Esophagus muscularis mucosa (tissue), 4 donors: ENCODE measurements at regions not wholly inside any gene's neighbourhood (a gene's known extent, or its start where the extent isn't known, plus 50 kb on each side); places are given as distances from the start of the nearest gene placed in this dataset.

Source experiments
- DNase-seq: peaks from one replicate; pipeline ENCODE4 v3.0.0-alpha.2; 2017; ENCODE audit errors: extremely low spot score
- H3K27ac ChIP-seq, 4 donors: fragments of 200-600 bp; sonication (generic); replicated peaks in 1 of 4; 1 replicate in 3 of 4; 2 replicates in 1 of 4; pipeline ENCODE4 v1.5.1; 2016 to 2019; ENCODE audit warnings: mild to moderate bottlenecking in 1 of 4
- H3K27me3 ChIP-seq, 4 donors: fragments of 200-600 bp; sonication (generic); one replicate each; pipeline versions ENCODE4 v1.5.1 to v1.6.0; 2016 to 2019
- H3K36me3 ChIP-seq, 4 donors: fragments of 200-600 bp; sonication (generic); one replicate each; pipeline ENCODE4 v1.5.1; 2016 to 2019
- H3K4me1 ChIP-seq, 4 donors: fragments of 200-600 bp; sonication (generic); one replicate each; pipeline ENCODE4 v1.5.1; 2016 to 2019
- H3K4me3 ChIP-seq, 4 donors: fragments of 200-600 bp; sonication (generic); 1 replicate in 2 of 4; 2 replicates in 2 of 4; pipeline ENCODE4 v1.5.1; 2016 to 2019; ENCODE audit warnings: mild to moderate bottlenecking in 4 of 4, moderate library complexity in 1 of 4
- H3K9me3 ChIP-seq, 4 donors: fragments of 200-600 bp; sonication (generic); 1 replicate in 3 of 4; 2 replicates in 1 of 4; pipeline ENCODE4 v1.5.1; 2016 to 2019
- EP300 ChIP-seq: sonication (generic); formaldehyde crosslinking; IDR thresholded peaks from one replicate; pipeline ENCODE4 v1.6.1; 2017; ENCODE audit warnings: antibody characterized with exemption
- POLR2A ChIP-seq: fragments of 450-650 bp; IDR thresholded peaks from one replicate; pipeline ENCODE4 v1.6.1; 2017; ENCODE audit warnings: antibody characterized with exemption, moderate library complexity, mild to moderate bottlenecking, low read depth
- POLR2AphosphoS5 ChIP-seq, 2 donors: sonication (generic); formaldehyde crosslinking; IDR thresholded peaks; one replicate each; pipeline ENCODE4 v1.6.1; 2017; ENCODE audit warnings: antibody characterized with exemption in 2 of 2
- WGBS: methylation state at CpG from one replicate; pipeline ENCODE4 v1.1.5; 2018; 5-methylcytosine and 5-hydroxymethylcytosine counted together
- intact Hi-C: fragments of 100-400 bp; cut with DNase I; formaldehyde crosslinking; loops from one replicate; pipeline ENCODE4 v1.15.1; 2023
- TF ChIP-seq, protein P1 (sequence below), 3 experiments: fragments of 200-600 bp in 2 of 3; fragments of 450-650 bp in 1 of 3; sonication (generic) in 2 of 3; IDR thresholded peaks; one replicate each; pipeline ENCODE4 v1.5.1; 2017 to 2019; ENCODE audit warnings: antibody characterized with exemption in 3 of 3, mild to moderate bottlenecking in 2 of 3, moderate library complexity in 1 of 3

DNA sequence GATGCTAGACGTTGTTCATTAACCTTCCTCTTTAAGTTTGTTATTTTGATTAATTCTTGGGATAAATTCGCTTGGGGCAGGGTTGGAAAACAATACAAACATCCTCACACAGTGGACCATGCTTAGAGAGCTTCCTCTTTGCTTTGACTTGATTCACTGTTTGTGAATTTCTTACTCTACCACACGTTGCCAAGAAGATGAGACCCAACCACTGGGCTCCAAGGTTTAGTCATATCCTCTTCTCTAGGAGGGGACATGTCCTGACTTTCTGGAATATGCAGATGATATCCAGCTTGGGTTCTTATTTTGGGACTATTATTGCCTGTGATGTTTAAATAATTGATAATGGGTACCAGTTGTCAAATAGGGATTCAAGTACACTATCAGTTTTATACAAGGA is 428.2 kb downstream of the ATP23 start:
- Histone ChIP-seq H3K4me3 (no peak overlapping the region), H3K36me3 (no peaks in the 10 kb centered on the region), H3K27ac (no peak overlapping the region), H3K9me3 (peaks cover 0 to 12% (median 3%) of the 10 kb centered on the region in 4 donors), H3K4me1 (no peaks in the 10 kb centered on the region), H3K27me3 (no peaks in the 10 kb centered on the region)
- no peak for TF ChIP-seq POLR2A
- TF ChIP-seq, protein P1, sequence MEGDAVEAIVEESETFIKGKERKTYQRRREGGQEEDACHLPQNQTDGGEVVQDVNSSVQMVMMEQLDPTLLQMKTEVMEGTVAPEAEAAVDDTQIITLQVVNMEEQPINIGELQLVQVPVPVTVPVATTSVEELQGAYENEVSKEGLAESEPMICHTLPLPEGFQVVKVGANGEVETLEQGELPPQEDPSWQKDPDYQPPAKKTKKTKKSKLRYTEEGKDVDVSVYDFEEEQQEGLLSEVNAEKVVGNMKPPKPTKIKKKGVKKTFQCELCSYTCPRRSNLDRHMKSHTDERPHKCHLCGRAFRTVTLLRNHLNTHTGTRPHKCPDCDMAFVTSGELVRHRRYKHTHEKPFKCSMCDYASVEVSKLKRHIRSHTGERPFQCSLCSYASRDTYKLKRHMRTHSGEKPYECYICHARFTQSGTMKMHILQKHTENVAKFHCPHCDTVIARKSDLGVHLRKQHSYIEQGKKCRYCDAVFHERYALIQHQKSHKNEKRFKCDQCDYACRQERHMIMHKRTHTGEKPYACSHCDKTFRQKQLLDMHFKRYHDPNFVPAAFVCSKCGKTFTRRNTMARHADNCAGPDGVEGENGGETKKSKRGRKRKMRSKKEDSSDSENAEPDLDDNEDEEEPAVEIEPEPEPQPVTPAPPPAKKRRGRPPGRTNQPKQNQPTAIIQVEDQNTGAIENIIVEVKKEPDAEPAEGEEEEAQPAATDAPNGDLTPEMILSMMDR (IDR thresholded peaks at IDR 0.05), result no peak
- no peak for TF ChIP-seq POLR2AphosphoS5 (IDR thresholded peaks at IDR 0.05)
- no peak for TF ChIP-seq EP300
- DNase-seq, result no peak
- WGBS, result 89% methylated on average over 3 of the region's 3 CpGs
- intact Hi-C loops, result no loop called here

DNA sequence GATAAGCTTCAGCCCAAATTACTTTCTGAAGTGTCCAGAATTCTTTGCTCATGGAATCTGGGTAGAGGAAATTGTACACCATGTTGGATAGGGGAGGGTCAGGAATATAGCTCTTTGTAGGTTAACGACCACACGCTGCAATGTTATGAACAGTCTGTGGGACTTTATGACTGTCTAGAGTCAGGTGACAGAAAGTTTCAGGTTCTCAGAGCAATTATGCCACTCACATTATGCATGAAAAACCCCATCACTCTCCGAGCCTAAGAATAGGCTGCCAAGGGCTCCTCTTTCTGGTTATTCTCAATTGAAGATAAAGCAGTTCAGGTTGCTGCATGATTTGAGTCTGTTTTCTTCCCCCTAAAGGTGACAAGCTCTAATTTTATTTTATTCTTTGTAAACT is 430.9 kb downstream of the ATP23 start:
- Histone ChIP-seq H3K27me3 (no peaks in the 10 kb centered on the region), H3K27ac (no peak overlapping the region), H3K9me3 (peaks cover 0 to 12% (median 3%) of the 10 kb centered on the region in 4 donors), H3K4me1 (no peaks in the 10 kb centered on the region), H3K36me3 (no peaks in the 10 kb centered on the region), H3K4me3 (no peak overlapping the region)
- TF ChIP-seq EP300 (no peak), POLR2AphosphoS5 (IDR thresholded peaks at IDR 0.05) (no peak), POLR2A (no peak)
- TF ChIP-seq, protein P1 (IDR thresholded peaks at IDR 0.05), result no peak
- DNase-seq, result no peak
- WGBS, result 82% methylated on average over 3 of the region's 3 CpGs
- intact Hi-C loops, result no loop called here

DNA sequence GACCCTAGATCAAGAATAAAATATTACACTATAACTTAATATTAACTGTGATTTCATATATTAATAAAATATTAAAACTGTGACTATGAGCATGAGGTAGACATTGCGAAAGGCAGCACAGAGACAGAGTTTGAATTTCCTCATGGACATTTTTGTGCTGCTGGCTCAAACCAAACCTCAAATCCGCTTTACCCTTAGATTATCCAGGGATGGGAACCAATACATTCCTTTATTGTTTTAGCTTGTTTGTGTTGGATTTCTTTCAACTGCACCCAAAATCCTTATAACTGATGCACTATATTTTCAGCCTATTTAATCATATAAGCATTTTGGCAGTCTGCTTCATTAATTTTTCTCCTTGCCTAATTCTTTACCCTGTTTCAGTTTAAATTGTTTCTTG is 436.7 kb downstream of the ATP23 start:
- H3K27ac ChIP-seq, result no peak overlapping the region
- no peaks in the 10 kb centered on the region for H3K4me1 ChIP-seq
- H3K36me3 ChIP-seq, result no peaks in the 10 kb centered on the region
- H3K4me3 ChIP-seq, result no peak overlapping the region
- TF ChIP-seq POLR2A (no peak), POLR2AphosphoS5 (IDR thresholded peaks at IDR 0.05) (no peak), EP300 (no peak)
- TF ChIP-seq, protein P1 (IDR thresholded peaks at IDR 0.05), result no peak
- intact Hi-C loops, result no loop called here
- H3K9me3 ChIP-seq, result no peaks in the 10 kb centered on the region
- no peak for DNase-seq
- no peaks in the 10 kb centered on the region for H3K27me3 ChIP-seq
- WGBS, result 97% methylated on average over 2 of the region's 2 CpGs

DNA sequence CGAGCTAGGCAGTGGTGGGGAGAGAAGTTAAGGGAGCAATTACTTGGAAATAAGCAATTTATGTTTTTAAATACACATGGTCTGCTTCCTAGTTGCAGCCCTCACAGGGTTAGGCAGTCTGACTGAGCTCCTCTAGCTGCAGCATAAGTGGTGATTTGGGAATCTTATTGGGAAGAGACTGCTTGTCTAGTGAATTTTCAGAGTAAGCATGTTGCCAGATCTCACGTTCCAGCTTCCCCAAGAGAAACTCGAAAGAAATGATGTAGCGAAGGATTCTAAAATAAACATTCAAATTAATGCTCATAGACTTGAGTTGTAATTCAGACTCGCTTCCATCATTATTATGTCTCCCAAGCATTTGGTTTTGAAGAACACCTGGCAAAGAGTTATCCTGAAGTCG is 440.2 kb downstream of the ATP23 start:
- intact Hi-C loops, result no loop called here
- TF ChIP-seq EP300 (no peak), POLR2AphosphoS5 (IDR thresholded peaks at IDR 0.05) (no peak), POLR2A (no peak)
- TF ChIP-seq, protein P1 (IDR thresholded peaks at IDR 0.05), result no peak
- no peaks in the 10 kb centered on the region for H3K36me3 ChIP-seq
- DNase-seq, result no peak
- no peaks in the 10 kb centered on the region for H3K4me1 ChIP-seq
- H3K27me3 ChIP-seq, result no peaks in the 10 kb centered on the region
- H3K4me3 ChIP-seq, result no peak overlapping the region
- no peaks in the 10 kb centered on the region for H3K9me3 ChIP-seq
- H3K27ac ChIP-seq, result no peak overlapping the region
- 70% methylated on average over 6 of the region's 6 CpGs for WGBS

DNA sequence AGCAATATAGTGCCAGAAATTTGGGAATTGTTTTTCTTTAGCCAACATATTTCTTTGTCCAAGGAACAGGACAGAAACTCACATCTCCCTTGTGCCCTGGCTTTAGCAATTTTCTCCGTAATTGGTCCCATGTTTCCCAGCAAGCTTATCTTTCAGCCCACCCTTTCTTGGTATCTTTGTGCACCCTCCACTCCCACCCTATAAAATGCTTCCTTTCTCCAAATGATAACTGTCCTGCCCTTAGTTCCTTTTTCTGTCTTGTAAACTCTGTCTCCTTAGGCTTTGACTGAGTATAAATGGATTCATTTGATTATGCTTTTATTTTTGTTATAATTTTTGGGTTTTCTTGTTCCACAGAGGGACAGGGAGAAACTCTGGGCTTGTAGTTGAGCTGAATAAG is 442.8 kb downstream of the ATP23 start:
- TF ChIP-seq POLR2A (no peak), EP300 (no peak), POLR2AphosphoS5 (IDR thresholded peaks at IDR 0.05) (no peak)
- TF ChIP-seq, protein P1 (IDR thresholded peaks at IDR 0.05), result no peak
- 73% methylated on average over 1 of the region's 1 CpG for WGBS
- no peak for DNase-seq
- Histone ChIP-seq H3K4me1 (no peaks in the 10 kb centered on the region), H3K9me3 (no peaks in the 10 kb centered on the region), H3K4me3 (no peak overlapping the region), H3K27me3 (no peaks in the 10 kb centered on the region), H3K36me3 (no peaks in the 10 kb centered on the region), H3K27ac (no peak overlapping the region)
- intact Hi-C loops, result no loop called here
